Body of pancreas (tissue), 4 donors: ENCODE measurements at regions not wholly inside any gene's neighbourhood (a gene's known extent, or its start where the extent isn't known, plus 50 kb on each side); places are given as distances from the start of the nearest gene placed in this dataset.

Source experiments
- POLR2A ChIP-seq, 3 donors: fragments of 450-650 bp; IDR thresholded peaks; one replicate each; pipeline ENCODE4 v1.6.1; 2016; ENCODE audit warnings: antibody characterized with exemption in 3 of 3, mild to moderate bottlenecking in 2 of 3
- TF ChIP-seq, protein P1 (sequence below), 7 experiments: fragments of 450-650 bp in 4 of 7; fragments of 200-600 bp in 3 of 7; sonication (generic) in 3 of 7; IDR thresholded peaks; one replicate each; pipeline ENCODE4 v1.5.1; 2016 to 2019; ENCODE audit warnings: antibody characterized with exemption in 7 of 7

DNA sequence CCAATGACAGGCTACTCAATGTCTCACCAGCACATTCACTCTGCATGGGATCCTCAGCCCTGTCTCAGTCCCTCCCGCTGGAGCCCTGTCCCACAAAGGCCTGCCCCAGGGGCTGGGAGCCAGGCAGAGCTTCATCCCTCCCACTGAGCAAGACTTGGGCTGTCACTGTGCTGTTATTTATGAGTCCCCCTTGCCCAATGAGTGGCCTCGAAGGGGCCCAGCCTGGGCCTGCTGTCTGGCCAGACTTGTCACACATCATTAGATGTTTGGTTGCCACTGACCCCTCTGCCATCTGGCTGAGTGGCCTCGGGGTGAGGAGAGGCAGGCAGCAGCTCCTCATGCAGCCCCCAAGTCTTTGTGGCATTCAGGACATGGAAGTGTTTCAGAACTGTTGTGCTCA lies 330.6 kb upstream of the SKOR2 start:
- no peak for TF ChIP-seq POLR2A (IDR thresholded peaks at IDR 0.05)
- TF ChIP-seq, protein P1, sequence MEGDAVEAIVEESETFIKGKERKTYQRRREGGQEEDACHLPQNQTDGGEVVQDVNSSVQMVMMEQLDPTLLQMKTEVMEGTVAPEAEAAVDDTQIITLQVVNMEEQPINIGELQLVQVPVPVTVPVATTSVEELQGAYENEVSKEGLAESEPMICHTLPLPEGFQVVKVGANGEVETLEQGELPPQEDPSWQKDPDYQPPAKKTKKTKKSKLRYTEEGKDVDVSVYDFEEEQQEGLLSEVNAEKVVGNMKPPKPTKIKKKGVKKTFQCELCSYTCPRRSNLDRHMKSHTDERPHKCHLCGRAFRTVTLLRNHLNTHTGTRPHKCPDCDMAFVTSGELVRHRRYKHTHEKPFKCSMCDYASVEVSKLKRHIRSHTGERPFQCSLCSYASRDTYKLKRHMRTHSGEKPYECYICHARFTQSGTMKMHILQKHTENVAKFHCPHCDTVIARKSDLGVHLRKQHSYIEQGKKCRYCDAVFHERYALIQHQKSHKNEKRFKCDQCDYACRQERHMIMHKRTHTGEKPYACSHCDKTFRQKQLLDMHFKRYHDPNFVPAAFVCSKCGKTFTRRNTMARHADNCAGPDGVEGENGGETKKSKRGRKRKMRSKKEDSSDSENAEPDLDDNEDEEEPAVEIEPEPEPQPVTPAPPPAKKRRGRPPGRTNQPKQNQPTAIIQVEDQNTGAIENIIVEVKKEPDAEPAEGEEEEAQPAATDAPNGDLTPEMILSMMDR (IDR thresholded peaks at IDR 0.05), result no peak
